ENCODE measurements at regions not wholly inside any gene's neighbourhood (a gene's known extent, or its start where the extent isn't known, plus 50 kb on each side); places are given as distances from the start of the nearest gene placed in this dataset.
"Not testable (repeated sequence)": the region's sequence is repeated elsewhere in the genome, so short reads cannot be mapped to it uniquely, and the experiment has no call there.

GRCh38 chr1:144042251-144042650 is 70.5 kb upstream of the FAM72C start:
- H2AFZ ChIP-seq (ENCODE audit: low read depth, low read length); DNase-seq (ENCODE audit: low read depth, low spot score); H3K4me2 ChIP-seq (ENCODE audit: insufficient read depth, low read length); H3K27ac ChIP-seq (ENCODE audit: insufficient read depth, low read depth, low read length); FAIRE-seq; H3K4me3 ChIP-seq (replicated peaks in 1 of 3; ENCODE audit: insufficient read depth in 1 of 3, low read depth in 1 of 3, low read length in 3 of 3); H3K9ac ChIP-seq (replicated peaks; ENCODE audit: extremely low read depth, insufficient read depth, low read length); H3K9me3 ChIP-seq (replicated peaks; ENCODE audit: control insufficient read depth, insufficient read depth, low read length); H3K27me3 ChIP-seq (ENCODE audit: control insufficient read depth in 2 of 2, insufficient read depth in 2 of 2, low read length in 2 of 2); H3K79me2 ChIP-seq (ENCODE audit: control insufficient read depth, insufficient read depth, low read length); BruUV-seq (replicated peaks); H3K9me1 ChIP-seq (replicated peaks; ENCODE audit: control insufficient read depth, extremely low read depth, insufficient read depth, low read length); POLR2A ChIA-PET; H4K20me1 ChIP-seq (replicated peaks; ENCODE audit: control insufficient read depth, extremely low read depth, insufficient read depth, low read length); CTCF ChIA-PET; intact Hi-C loops (cut with micrococcal nuclease); H3K36me3 ChIP-seq (ENCODE audit: control insufficient read depth in 2 of 2, extremely low read depth in 1 of 2, insufficient read depth in 2 of 2, low read length in 2 of 2); H3K4me1 ChIP-seq (ENCODE audit: control insufficient read depth, extremely low read depth, insufficient read depth, low read length); dilution Hi-C loops (cut with MboI; ENCODE audit: extremely low pct_ligation_motif_present, low sequenced_read_pairs): not testable (repeated sequence)

- H3K79me2 ChIP-seq (ENCODE audit: control insufficient read depth, insufficient read depth, low read length); intact Hi-C loops (cut with micrococcal nuclease); H3K9ac ChIP-seq (replicated peaks; ENCODE audit: extremely low read depth, insufficient read depth, low read length); H3K9me3 ChIP-seq (replicated peaks; ENCODE audit: control insufficient read depth, insufficient read depth, low read length); H3K4me2 ChIP-seq (ENCODE audit: insufficient read depth, low read length); H3K9me1 ChIP-seq (replicated peaks; ENCODE audit: control insufficient read depth, extremely low read depth, insufficient read depth, low read length); H3K27me3 ChIP-seq (ENCODE audit: control insufficient read depth in 2 of 2, insufficient read depth in 2 of 2, low read length in 2 of 2); FAIRE-seq; CTCF ChIA-PET; H3K27ac ChIP-seq (ENCODE audit: insufficient read depth, low read depth, low read length); H2AFZ ChIP-seq (ENCODE audit: low read depth, low read length); BruUV-seq (replicated peaks); H4K20me1 ChIP-seq (replicated peaks; ENCODE audit: control insufficient read depth, extremely low read depth, insufficient read depth, low read length); POLR2A ChIA-PET; H3K4me1 ChIP-seq (ENCODE audit: control insufficient read depth, extremely low read depth, insufficient read depth, low read length); H3K36me3 ChIP-seq (ENCODE audit: control insufficient read depth in 2 of 2, extremely low read depth in 1 of 2, insufficient read depth in 2 of 2, low read length in 2 of 2); H3K4me3 ChIP-seq (replicated peaks in 1 of 3; ENCODE audit: insufficient read depth in 1 of 3, low read depth in 1 of 3, low read length in 3 of 3); DNase-seq (ENCODE audit: low read depth, low spot score); dilution Hi-C loops (cut with MboI; ENCODE audit: extremely low pct_ligation_motif_present, low sequenced_read_pairs): not testable (repeated sequence)
Observed at GRCh38 chr1:144040293-144040692, 68.5 kb upstream of the FAM72C start.

GRCh38 chr1:144034045-144034444 is 62.3 kb upstream of the FAM72C start:
- BruUV-seq (replicated peaks); intact Hi-C loops (cut with micrococcal nuclease); CTCF ChIA-PET; dilution Hi-C loops (cut with MboI; ENCODE audit: extremely low pct_ligation_motif_present, low sequenced_read_pairs); H4K20me1 ChIP-seq (replicated peaks; ENCODE audit: control insufficient read depth, extremely low read depth, insufficient read depth, low read length); H3K79me2 ChIP-seq (ENCODE audit: control insufficient read depth, insufficient read depth, low read length); H3K4me1 ChIP-seq (ENCODE audit: control insufficient read depth, extremely low read depth, insufficient read depth, low read length); FAIRE-seq; H3K36me3 ChIP-seq (ENCODE audit: control insufficient read depth in 2 of 2, extremely low read depth in 1 of 2, insufficient read depth in 2 of 2, low read length in 2 of 2); H3K27ac ChIP-seq (ENCODE audit: insufficient read depth, low read depth, low read length); DNase-seq (ENCODE audit: low read depth, low spot score); POLR2A ChIA-PET; H3K4me3 ChIP-seq (replicated peaks in 1 of 3; ENCODE audit: insufficient read depth in 1 of 3, low read depth in 1 of 3, low read length in 3 of 3); H3K9me3 ChIP-seq (replicated peaks; ENCODE audit: control insufficient read depth, insufficient read depth, low read length); H2AFZ ChIP-seq (ENCODE audit: low read depth, low read length); H3K4me2 ChIP-seq (ENCODE audit: insufficient read depth, low read length); H3K9ac ChIP-seq (replicated peaks; ENCODE audit: extremely low read depth, insufficient read depth, low read length); H3K27me3 ChIP-seq (ENCODE audit: control insufficient read depth in 2 of 2, insufficient read depth in 2 of 2, low read length in 2 of 2); H3K9me1 ChIP-seq (replicated peaks; ENCODE audit: control insufficient read depth, extremely low read depth, insufficient read depth, low read length): not testable (repeated sequence)

GRCh38 chr1:144031550-144031949 is 59.8 kb upstream of the FAM72C start:
- intact Hi-C loops (cut with micrococcal nuclease); H3K79me2 ChIP-seq (ENCODE audit: control insufficient read depth, insufficient read depth, low read length); H3K4me2 ChIP-seq (ENCODE audit: insufficient read depth, low read length); H3K9me3 ChIP-seq (replicated peaks; ENCODE audit: control insufficient read depth, insufficient read depth, low read length); dilution Hi-C loops (cut with MboI; ENCODE audit: extremely low pct_ligation_motif_present, low sequenced_read_pairs); FAIRE-seq; H4K20me1 ChIP-seq (replicated peaks; ENCODE audit: control insufficient read depth, extremely low read depth, insufficient read depth, low read length); POLR2A ChIA-PET; DNase-seq (ENCODE audit: low read depth, low spot score); CTCF ChIA-PET; H3K9ac ChIP-seq (replicated peaks; ENCODE audit: extremely low read depth, insufficient read depth, low read length); H3K36me3 ChIP-seq (ENCODE audit: control insufficient read depth in 2 of 2, extremely low read depth in 1 of 2, insufficient read depth in 2 of 2, low read length in 2 of 2); H3K4me3 ChIP-seq (replicated peaks in 1 of 3; ENCODE audit: insufficient read depth in 1 of 3, low read depth in 1 of 3, low read length in 3 of 3); H3K4me1 ChIP-seq (ENCODE audit: control insufficient read depth, extremely low read depth, insufficient read depth, low read length); H3K27ac ChIP-seq (ENCODE audit: insufficient read depth, low read depth, low read length); H3K27me3 ChIP-seq (ENCODE audit: control insufficient read depth in 2 of 2, insufficient read depth in 2 of 2, low read length in 2 of 2); BruUV-seq (replicated peaks); H3K9me1 ChIP-seq (replicated peaks; ENCODE audit: control insufficient read depth, extremely low read depth, insufficient read depth, low read length); H2AFZ ChIP-seq (ENCODE audit: low read depth, low read length): not testable (repeated sequence)
